IPS DF 4.7 (cell line): ENCODE measurements at regions not wholly inside any gene's neighbourhood (a gene's known extent, or its start where the extent isn't known, plus 50 kb on each side); places are given as distances from the start of the nearest gene placed in this dataset.

ENCODE experiments used
- DNase-seq: peaks from one replicate; pipeline ENCODE4 v3.0.0-alpha.2; 2013; ENCODE audit warnings: low spot score; ENCODE audit errors: extremely low read depth

GRCh38 chr10:89095701-89096391, 105.2 kb downstream of the FAS start:
- no peak for DNase-seq

DNA sequence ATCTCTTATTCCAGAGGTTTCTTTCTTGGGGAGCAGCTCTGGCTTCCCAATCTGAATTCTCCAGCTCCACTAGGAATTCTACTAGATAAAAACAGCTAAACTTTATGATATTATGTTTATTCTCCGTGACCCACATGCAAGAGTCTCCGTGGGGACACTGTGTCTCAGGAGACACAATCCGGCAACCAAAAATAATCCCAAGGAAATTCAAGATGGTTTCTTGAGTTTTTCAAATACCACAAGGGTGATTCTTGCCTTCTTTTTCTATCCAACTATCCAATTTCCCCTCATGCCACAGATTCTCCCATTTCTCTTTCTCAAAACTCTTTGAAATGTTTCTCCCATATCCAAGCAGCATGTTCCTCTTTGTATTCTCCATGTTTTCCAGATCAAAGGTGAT, 103.1 kb downstream of the FAS start:
- DNase-seq: no peak

- no peak for DNase-seq
Observed at GRCh38 chr10:89092981-89093380, 102.4 kb downstream of the FAS start.

DNA sequence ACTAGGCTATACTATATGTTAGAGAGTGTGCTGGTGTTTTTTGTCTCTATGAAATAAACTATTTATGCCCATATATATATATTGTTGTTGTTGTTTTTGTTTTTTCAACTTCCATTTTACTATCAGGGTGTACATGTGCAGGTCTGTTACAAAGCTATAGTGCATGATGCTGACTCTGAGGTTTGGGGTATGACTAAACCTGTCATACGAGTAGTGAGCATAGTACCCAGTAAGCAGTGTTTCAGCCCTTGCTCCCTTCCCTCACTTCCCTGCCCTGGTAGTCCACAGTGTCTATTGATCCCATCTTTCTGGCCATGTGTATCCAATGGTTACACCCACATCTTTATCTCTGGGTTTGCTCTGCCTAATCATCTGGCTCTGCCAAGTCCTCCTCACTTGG, 101.8 kb downstream of the FAS start:
- DNase-seq: no peak

DNA sequence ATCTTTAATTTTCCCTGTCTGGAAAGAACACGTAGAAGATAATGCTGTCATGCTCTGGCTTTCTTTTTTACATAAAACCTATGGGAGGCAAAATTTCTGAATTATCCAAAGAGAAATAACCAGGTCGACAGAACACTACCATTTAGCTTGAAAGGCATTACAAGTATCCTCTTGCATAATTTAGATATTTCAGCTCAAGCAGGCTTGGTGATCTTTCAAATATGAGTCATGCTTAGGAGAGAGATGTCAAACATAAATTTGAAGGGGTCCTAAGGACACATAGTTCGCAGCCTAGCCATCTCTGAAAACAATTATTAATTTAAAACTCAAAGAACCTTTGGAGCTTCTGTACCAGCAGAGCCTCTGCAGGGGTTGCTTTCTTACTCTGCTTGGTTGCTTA, 100.9 kb downstream of the FAS start:
- DNase-seq: no peak

DNA sequence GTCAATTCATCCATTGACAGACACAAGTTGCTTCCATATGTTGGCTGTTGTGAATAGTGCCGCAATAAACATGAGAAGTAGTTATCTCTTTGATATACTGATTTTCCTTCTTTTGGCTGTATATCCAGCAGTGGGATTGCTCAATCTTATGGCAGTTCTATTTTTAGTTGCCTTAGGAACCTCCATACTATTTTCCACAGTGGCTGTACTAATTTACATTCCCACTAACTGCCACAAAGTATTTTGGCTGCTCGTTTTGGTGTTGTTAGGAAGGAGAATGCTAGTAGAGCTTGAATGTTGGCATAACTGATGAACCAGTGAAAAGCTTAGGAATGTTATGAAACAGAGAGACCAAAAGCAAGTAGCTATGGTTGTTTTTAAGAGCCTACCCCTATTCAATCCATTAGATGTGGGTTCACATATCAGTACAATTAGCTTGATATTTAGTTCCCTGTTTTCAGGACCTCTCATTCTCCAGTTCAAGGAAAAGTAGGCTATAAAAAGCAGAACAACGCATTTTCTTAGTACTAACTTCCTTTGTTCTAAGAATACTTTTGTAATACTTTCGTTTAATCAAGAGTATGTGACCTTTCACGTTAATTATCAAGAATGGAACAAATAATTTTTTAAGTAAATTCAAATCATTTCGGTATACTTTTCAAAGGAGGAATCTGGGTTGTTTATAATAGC, 100.3 kb downstream of the FAS start:
- DNase-seq: no peak

- peak; percentile 89 for DNase-seq
Observed at GRCh38 chr10:89086801-89087521, 96.4 kb downstream of the FAS start.

DNA sequence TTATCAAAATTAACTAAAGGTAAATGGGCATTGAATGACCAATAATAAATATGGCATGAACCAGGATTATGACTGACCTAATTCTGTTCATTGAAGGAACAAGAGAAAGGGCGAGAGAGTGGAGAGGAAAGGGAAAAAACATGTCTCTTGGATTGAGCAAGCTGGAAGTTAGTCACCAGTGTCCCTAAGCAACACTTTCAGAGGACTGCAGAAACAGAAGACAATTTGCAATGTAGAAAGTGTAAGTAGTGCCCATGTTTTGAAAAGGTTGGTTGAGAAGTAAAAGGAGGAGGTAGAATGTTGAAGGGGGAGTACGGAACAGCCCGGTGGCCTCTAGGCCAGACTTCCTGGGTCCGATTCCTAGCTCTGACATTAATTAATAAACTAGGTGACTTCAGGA, 94.6 kb downstream of the FAS start:
- DNase-seq: no peak

DNA sequence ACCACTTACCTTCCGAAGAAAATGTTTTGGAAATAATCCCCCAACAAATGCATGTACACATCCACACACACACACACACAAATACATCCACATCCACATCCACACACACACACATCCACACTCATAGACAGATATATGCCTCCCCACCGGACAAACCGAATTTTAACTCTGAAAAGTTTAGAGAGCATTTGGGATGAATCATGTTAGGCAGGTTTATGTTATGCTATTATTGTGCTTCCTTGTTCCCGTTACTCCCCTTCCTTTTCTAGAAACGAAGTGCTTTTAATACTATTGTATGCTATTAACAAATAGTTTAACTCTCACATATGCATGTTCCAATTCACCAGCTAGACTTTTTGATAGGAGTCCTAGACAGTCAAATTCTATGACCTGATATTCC, 91.5 kb downstream of the FAS start:
- DNase-seq: no peak

- DNase-seq: no peak
Observed at GRCh38 chr10:89080660-89081059, 90.1 kb downstream of the FAS start.

DNA sequence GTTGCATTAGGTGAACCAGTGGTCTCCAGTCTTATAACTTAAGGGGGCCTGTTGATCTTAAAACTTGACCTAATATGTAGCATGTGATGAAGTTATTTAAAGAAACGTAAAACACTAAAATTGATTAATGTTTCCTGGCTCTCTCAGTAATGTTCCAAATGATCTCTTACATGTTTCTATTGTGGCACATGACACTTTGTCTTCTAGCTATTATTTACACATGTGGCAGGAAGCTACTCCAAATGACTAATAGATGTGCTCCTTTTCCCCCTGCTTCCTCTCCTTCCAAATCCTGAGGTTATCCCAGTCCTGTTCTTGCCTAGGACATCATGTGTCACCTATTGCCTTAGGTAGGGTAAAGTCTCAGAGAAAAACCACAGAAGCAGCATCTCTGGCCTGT, 89.4 kb downstream of the FAS start:
- DNase-seq: no peak

DNA sequence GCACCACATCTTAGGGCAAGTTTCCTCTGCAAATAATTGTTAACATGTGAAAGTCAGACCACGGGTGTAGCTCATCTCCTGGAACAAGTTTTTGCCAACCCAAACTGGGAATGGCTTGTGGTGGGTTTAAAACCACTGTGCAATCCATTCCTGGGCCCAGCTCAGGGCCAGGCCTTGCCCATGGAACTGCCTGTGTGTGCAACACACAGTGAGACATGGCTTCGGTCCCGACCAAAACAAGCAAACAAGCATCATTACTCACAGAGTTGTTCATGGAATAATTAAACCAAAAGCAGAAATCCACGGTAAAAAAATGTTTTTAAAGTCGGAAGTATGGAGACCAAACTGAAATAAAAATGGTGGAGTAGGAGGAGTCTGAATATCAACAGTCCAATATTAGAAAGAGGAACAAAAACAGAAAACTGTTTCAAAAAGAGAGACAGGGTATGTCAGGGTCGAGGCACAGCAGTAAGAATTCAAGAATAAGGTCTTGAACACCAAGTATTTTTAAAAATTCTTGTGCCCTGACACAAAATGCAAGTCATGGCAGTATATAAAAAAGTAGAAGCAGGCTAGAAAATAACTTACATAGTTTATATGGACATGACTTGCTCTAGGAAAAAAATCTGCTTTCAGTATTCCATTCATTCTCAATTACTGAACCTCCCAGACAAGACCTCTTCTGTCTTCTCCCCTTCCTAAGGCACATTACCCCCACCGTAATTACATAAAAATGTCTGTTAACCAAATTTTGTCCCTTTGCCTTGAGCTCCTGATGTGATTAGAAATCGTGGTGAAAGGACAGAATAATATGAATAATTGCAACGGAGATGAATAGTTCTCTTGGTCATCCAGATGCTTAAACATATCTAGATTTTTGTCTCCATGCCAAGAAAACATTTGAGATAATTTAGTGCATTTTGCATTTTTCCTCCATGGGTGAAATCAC, 88.4 kb downstream of the FAS start:
- DNase-seq: no peak

GRCh38 chr10:89076120-89076519, 85.5 kb downstream of the FAS start:
- no peak for DNase-seq

GRCh38 chr10:89075631-89076030, 85.0 kb downstream of the FAS start:
- DNase-seq: no peak

GRCh38 chr10:89074120-89074519, 83.5 kb downstream of the FAS start:
- no peak for DNase-seq

DNA sequence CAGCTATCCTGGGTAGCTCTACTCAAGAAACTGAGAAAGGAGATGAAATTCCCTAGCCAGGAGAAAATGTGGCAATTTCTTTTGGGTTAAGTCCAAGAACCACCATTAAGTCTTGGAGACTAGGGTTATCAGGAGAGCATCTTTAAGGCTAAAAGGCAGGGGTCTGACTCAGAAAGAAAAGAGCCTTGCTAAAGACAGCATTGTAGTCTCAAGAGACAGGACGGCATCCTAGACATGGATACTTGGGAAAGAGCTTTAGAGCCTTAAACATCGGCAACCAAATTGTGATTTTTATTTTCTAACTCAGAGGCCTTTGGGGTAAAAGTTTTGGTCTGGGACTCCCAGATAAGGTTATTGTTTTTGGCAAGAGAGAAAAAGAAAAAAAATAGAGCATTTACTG, 83.1 kb downstream of the FAS start:
- no peak for DNase-seq

DNA sequence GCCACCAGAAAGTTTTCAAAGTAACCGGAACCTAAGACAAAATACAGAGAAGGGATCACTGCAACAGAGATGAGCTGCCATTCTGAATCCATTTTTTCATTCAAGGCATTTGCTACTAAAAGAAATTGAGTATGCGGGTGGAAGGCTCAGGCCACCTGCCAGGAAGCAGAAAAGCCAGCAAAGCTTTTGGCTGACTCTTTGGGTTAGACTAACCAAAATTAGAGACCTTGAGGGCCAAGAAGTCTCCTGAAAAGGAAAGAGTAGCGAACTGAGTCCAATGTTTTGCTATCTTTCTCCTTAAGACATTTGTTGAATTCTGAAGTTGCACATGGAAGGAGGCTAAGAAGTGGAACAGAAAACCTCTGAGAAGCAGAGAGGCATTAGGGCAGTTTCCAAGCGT, 79.0 kb downstream of the FAS start:
- no peak for DNase-seq
